GM11168 (cell line): ENCODE measurements at regions not wholly inside any gene's neighbourhood (a gene's known extent, or its start where the extent isn't known, plus 50 kb on each side); places are given as distances from the start of the nearest gene placed in this dataset.

ENCODE experiments used
- in situ Hi-C: fragments of 300-500 bp; cut with MboI; formaldehyde crosslinking; loops from one replicate; pipeline ENCODE4 v1.12.0; 2022; ENCODE audit warnings: low sequenced_read_pairs; ENCODE audit not compliant: unreplicated experiment

- in situ Hi-C loops, result loop anchor here (25.0 kb wide), 1 partner anchor 248 kb away; no protein-coding TSS in a partner anchor
Measured at GRCh38 chr3:43863966-43864933, 173.5 kb downstream of the ABHD5 start.

GRCh38 chr3:43865351-43865750 lies 174.6 kb downstream of the ABHD5 start:
- in situ Hi-C loops, result loop anchor here (25.0 kb wide), 1 partner anchor 247 kb away; no protein-coding TSS in a partner anchor

GRCh38 chr3:43865887-43866528 lies 175.3 kb downstream of the ABHD5 start:
- in situ Hi-C loops, result loop anchor here (25.0 kb wide), 1 partner anchor 246 kb away; no protein-coding TSS in a partner anchor

GRCh38 chr3:43866529-43867353 lies 176.0 kb downstream of the ABHD5 start:
- in situ Hi-C loops, result loop anchor here (25.0 kb wide), 1 partner anchor 246 kb away; no protein-coding TSS in a partner anchor

GRCh38 chr3:43867436-43868072 lies 176.8 kb downstream of the ABHD5 start:
- in situ Hi-C loops, result loop anchor here (25.0 kb wide), 1 partner anchor 245 kb away; no protein-coding TSS in a partner anchor

GRCh38 chr3:43869491-43869890 lies 178.8 kb downstream of the ABHD5 start:
- in situ Hi-C loops, result loop anchor here (25.0 kb wide), 1 partner anchor 243 kb away; no protein-coding TSS in a partner anchor

GRCh38 chr3:43870120-43870519 lies 179.4 kb downstream of the ABHD5 start:
- in situ Hi-C loops, result loop anchor here (25.0 kb wide), 1 partner anchor 242 kb away; no protein-coding TSS in a partner anchor

- in situ Hi-C loops, result loop anchor here (25.0 kb wide), 1 partner anchor 241 kb away; no protein-coding TSS in a partner anchor
Measured at GRCh38 chr3:43870844-43871626, 180.3 kb downstream of the ABHD5 start.

- in situ Hi-C loops, result loop anchor here (25.0 kb wide), 1 partner anchor 241 kb away; no protein-coding TSS in a partner anchor
Measured at GRCh38 chr3:43871627-43872245, 181.0 kb downstream of the ABHD5 start.

- in situ Hi-C loops, result loop anchor here (25.0 kb wide), 1 partner anchor 240 kb away; no protein-coding TSS in a partner anchor
Measured at GRCh38 chr3:43872301-43872700, 181.6 kb downstream of the ABHD5 start.

- in situ Hi-C loops, result loop anchor here (25.0 kb wide), 1 partner anchor 239 kb away; no protein-coding TSS in a partner anchor
Measured at GRCh38 chr3:43872901-43873300, 182.2 kb downstream of the ABHD5 start.

- in situ Hi-C loops, result loop anchor here (25.0 kb wide), 1 partner anchor 239 kb away; no protein-coding TSS in a partner anchor
Measured at GRCh38 chr3:43873723-43874122, 183.0 kb downstream of the ABHD5 start.

GRCh38 chr3:43874290-43874689 lies 183.6 kb downstream of the ABHD5 start:
- in situ Hi-C loops, result loop anchor here (25.0 kb wide), 1 partner anchor 238 kb away; no protein-coding TSS in a partner anchor

- in situ Hi-C loops, result loop anchor here (25.0 kb wide), 1 partner anchor 238 kb away; no protein-coding TSS in a partner anchor
Measured at GRCh38 chr3:43874731-43875130, 184.0 kb downstream of the ABHD5 start.

GRCh38 chr3:43876648-43877047 lies 185.9 kb downstream of the ABHD5 start:
- in situ Hi-C loops, result no loop called here

- in situ Hi-C loops, result no loop called here
Measured at GRCh38 chr3:43879166-43879565, 188.4 kb downstream of the ABHD5 start.

- in situ Hi-C loops, result no loop called here
Measured at GRCh38 chr3:43882976-43883680, 192.4 kb downstream of the ABHD5 start.
